ENCODE measurements at regions not wholly inside any gene's neighbourhood (a gene's known extent, or its start where the extent isn't known, plus 50 kb on each side); places are given as distances from the start of the nearest gene placed in this dataset.

- no peaks in the 10 kb centered on the region for H3K36me3 ChIP-seq
- H3K27me3 ChIP-seq, result no peaks in the 10 kb centered on the region
- no peaks in the 10 kb centered on the region for H3K9me3 ChIP-seq (ENCODE audit: low read depth)
- DNase-seq (ENCODE audit: low spot score), result no peak
- no peak overlapping the region for H3K4me3 ChIP-seq
- H3K9me3 Mint-ChIP-seq, result no peaks in the 10 kb centered on the region
- H3K27ac Mint-ChIP-seq, result no peak overlapping the region
- H3K27ac ChIP-seq, result no peak overlapping the region
- H3F3A ChIP-seq (ENCODE audit: low read depth), result peaks cover 3% of the 10 kb centered on the region
- no peaks in the 10 kb centered on the region for H3K79me2 ChIP-seq (ENCODE audit: low read depth)
- H3K4me2 ChIP-seq, result no peak overlapping the region
- H3K4me1 ChIP-seq, result no peaks in the 10 kb centered on the region
- H3K4me3 Mint-ChIP-seq, result no peak overlapping the region
- H2AFZ ChIP-seq (replicated peaks), result no peak overlapping the region
- no peak overlapping the region for H3K9ac ChIP-seq
- peaks cover 19% of the 10 kb centered on the region for H3K4me1 Mint-ChIP-seq
- no peaks in the 10 kb centered on the region for H4K20me1 ChIP-seq (ENCODE audit: low read depth)
- no peaks in the 10 kb centered on the region for H3K27me3 Mint-ChIP-seq (ENCODE audit: insufficient read depth, low read depth)
- TF ChIP-seq EZH2phosphoT487 (IDR thresholded peaks at IDR 0.05) (no peak), EZH2 (IDR thresholded peaks at IDR 0.05) (no peak), CTCF (IDR thresholded peaks at IDR 0.05) (no peak)
- no peaks in the 10 kb centered on the region for H3K36me3 Mint-ChIP-seq
These were observed 397.2 kb upstream of the USP15 start for GRCh38 chr12:61862986-61863385.

GRCh38 chr12:61863811-61864210 lies 396.4 kb upstream of the USP15 start:
- Histone ChIP-seq H3K4me2 (no peak overlapping the region), H3K27ac (no peak overlapping the region), H3K9me3 (ENCODE audit: low read depth) (no peaks in the 10 kb centered on the region), H3K4me3 (no peak overlapping the region), H3F3A (ENCODE audit: low read depth) (peaks cover 3% of the 10 kb centered on the region), H4K20me1 (ENCODE audit: low read depth) (no peaks in the 10 kb centered on the region), H2AFZ (replicated peaks) (no peak overlapping the region), H3K36me3 (no peaks in the 10 kb centered on the region), H3K27me3 (no peaks in the 10 kb centered on the region), H3K79me2 (ENCODE audit: low read depth) (no peaks in the 10 kb centered on the region), H3K9ac (no peak overlapping the region), H3K4me1 (no peaks in the 10 kb centered on the region)
- Mint-ChIP-seq H3K4me1 (peaks cover 19% of the 10 kb centered on the region), H3K36me3 (no peaks in the 10 kb centered on the region), H3K27me3 (ENCODE audit: insufficient read depth, low read depth) (no peaks in the 10 kb centered on the region), H3K9me3 (no peaks in the 10 kb centered on the region), H3K27ac (no peak overlapping the region), H3K4me3 (no peak overlapping the region)
- TF ChIP-seq CTCF (IDR thresholded peaks at IDR 0.05) (no peak), EZH2phosphoT487 (IDR thresholded peaks at IDR 0.05) (no peak), EZH2 (IDR thresholded peaks at IDR 0.05) (no peak)
- DNase-seq (ENCODE audit: low spot score), result no peak

- DNase-seq (ENCODE audit: low spot score), result no peak
- no peaks in the 10 kb centered on the region for H3K27me3 ChIP-seq
- no peaks in the 10 kb centered on the region for H3K9me3 ChIP-seq (ENCODE audit: low read depth)
- Mint-ChIP-seq H3K27me3 (ENCODE audit: insufficient read depth, low read depth) (no peaks in the 10 kb centered on the region), H3K36me3 (no peaks in the 10 kb centered on the region), H3K4me1 (peaks cover 3% of the 10 kb centered on the region), H3K27ac (no peak overlapping the region), H3K4me3 (no peak overlapping the region), H3K9me3 (no peaks in the 10 kb centered on the region)
- no peaks in the 10 kb centered on the region for H3F3A ChIP-seq (ENCODE audit: low read depth)
- no peaks in the 10 kb centered on the region for H3K79me2 ChIP-seq (ENCODE audit: low read depth)
- no peak overlapping the region for H2AFZ ChIP-seq (replicated peaks)
- H4K20me1 ChIP-seq (ENCODE audit: low read depth), result no peaks in the 10 kb centered on the region
- no peaks in the 10 kb centered on the region for H3K36me3 ChIP-seq
- no peaks in the 10 kb centered on the region for H3K4me1 ChIP-seq
- H3K27ac ChIP-seq, result no peak overlapping the region
- H3K4me3 ChIP-seq, result no peak overlapping the region
- no peak overlapping the region for H3K9ac ChIP-seq
- no peak for TF ChIP-seq CTCF (IDR thresholded peaks at IDR 0.05)
- no peak for TF ChIP-seq EZH2 (IDR thresholded peaks at IDR 0.05)
- no peak for TF ChIP-seq EZH2phosphoT487 (IDR thresholded peaks at IDR 0.05)
- no peak overlapping the region for H3K4me2 ChIP-seq
These were observed 390.4 kb upstream of the USP15 start for GRCh38 chr12:61869796-61870195.
